ENCODE measurements at regions not wholly inside any gene's neighbourhood (a gene's known extent, or its start where the extent isn't known, plus 50 kb on each side); places are given as distances from the start of the nearest gene placed in this dataset.
"Not testable (repeated sequence)": the region's sequence is repeated elsewhere in the genome, so short reads cannot be mapped to it uniquely, and the experiment has no call there.

DNA sequence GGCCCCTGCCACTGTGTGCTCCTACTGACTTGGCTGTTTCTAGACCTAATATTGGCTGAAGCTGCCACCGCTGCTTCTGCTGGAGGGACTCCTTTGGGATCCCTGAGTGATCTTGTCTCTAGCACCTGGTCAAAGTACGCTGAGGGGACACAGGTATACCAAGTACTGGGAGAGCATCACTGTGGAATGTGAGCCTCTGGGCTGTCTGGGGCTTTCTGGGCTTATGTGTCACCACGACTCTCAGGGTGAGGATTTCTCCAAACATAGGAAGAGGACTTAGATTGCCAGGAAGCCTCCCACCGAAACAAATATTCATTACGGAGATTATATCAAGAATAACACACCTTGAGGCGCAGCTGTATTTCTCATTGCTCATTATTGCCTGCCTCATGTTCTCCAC, 435.8 kb downstream of the HS3ST3B1 start:
- in situ Hi-C loops (cut with MboI; ENCODE audit: low pct_unique_long_range_greater_than_20kb, low sequenced_read_pairs), result no loop called here
- DNase-seq, result no peak

DNA sequence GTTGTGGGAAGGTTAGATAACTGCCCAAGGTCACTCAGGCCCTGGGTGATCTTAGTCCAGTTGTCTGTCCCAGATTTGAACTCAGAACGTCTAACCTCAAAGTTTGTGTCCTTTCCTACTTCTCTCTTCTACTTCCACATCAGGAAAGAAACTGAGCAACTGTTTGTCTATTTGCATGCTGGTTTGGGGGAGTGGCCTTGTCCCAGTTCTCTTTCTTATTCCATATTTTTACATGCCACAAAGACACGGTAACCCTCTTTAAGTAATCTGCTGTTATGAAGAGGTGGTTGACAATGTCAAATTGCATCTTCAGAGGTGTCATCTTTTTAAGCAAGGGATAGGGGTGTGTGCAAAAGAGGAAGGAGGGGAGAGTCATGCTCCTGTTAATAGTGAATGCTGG, 432.5 kb downstream of the HS3ST3B1 start:
- DNase-seq, result no peak
- in situ Hi-C loops (cut with MboI; ENCODE audit: low pct_unique_long_range_greater_than_20kb, low sequenced_read_pairs), result no loop called here

DNA sequence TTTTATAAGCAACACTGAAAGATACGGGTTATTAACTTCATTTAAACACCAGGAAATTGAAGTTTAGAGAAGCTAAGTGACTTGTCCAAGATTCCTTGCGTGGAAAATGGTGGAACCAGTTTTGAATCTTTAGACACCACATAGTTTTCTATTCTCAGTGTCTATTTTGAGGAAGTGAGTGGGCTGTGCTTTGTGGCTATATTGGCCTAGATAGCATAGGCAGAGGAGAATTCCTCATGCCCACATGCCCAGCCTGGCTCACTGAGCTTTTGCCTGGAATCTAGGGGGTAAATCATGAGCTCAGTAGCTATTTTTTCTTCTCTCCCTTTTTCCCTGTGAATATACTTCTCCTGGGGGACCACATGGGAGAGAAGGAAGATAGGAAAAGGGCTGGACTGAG, 431.3 kb downstream of the HS3ST3B1 start:
- in situ Hi-C loops (cut with MboI; ENCODE audit: low pct_unique_long_range_greater_than_20kb, low sequenced_read_pairs), result no loop called here
- no peak for DNase-seq

DNA sequence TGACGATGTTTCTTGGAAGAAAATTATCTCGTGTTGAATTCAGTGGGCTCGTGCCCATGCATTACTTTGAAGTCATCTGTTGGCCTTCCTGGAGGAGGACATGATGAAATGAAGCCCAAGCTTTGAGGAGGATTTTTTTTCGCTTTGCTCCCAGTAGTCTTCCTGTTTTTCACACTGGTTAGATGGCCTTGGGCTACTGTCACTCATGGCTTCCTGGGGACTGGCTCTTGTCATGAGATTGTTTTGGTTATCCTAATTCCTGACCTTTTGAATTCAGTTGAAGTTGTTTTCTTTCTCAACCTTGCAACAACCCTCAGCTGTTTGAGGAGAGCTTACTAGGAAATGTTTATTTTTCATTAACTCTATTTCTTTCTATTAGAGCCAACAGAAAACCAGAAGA, 430.7 kb downstream of the HS3ST3B1 start:
- DNase-seq, result no peak
- in situ Hi-C loops (cut with MboI; ENCODE audit: low pct_unique_long_range_greater_than_20kb, low sequenced_read_pairs), result no loop called here

DNA sequence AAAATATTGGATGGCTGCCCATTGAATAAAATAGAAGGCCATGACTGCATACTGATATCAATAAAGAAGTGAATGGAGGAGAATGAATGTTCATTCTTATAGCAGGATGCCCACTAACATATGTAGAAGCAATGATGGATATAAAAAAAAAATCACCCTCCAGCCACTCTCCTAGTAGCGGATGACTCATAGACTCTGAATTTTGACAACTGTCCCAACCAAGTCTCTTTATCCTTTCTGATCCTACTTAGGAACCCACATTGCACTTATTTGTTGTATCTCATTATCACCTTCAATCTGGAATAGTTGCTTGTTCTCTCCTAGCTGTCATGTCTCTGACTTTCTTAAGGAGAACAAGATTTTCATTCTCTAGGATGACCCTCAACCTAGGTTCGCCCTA, 429.9 kb downstream of the HS3ST3B1 start:
- in situ Hi-C loops (cut with MboI; ENCODE audit: low pct_unique_long_range_greater_than_20kb, low sequenced_read_pairs), result no loop called here
- no peak for DNase-seq

DNA sequence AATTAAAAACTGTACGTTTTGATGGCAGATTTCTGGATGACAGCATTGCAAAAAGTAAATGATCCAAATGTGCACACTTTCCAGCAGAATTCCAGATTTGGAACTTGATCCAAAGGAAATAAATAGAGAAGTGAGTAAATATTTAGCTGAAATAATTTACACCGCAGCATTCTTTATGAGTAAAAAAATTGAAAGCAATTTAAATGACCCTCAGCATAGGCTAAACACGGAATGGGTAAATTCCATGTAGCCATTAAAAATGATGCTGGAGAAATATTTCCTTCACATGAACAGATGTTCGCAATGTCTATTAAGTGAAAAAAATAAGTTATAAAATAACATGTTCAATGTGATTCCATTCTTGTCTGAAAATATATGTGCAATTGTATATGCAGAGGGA, 424.8 kb downstream of the HS3ST3B1 start:
- no peak for DNase-seq
- in situ Hi-C loops (cut with MboI; ENCODE audit: low pct_unique_long_range_greater_than_20kb, low sequenced_read_pairs), result no loop called here

DNA sequence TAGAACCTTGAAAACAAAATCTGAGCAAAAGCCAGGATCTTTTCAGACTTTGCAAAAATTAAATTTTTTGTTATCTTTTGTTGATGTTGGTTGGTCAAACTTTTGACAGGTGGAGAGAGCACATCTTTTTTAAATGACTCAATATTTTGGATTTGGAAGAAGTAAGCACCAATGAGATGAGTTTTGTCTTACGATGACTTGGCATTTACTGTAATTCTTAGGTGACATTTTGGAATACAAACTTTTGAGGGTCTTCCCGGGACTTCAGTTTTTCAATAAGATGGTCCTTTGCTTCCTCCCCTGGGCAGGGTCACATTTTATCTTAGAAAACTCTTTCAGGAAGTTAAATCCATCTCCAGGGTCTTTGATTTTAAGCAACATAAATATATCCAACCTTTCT, 423.9 kb downstream of the HS3ST3B1 start:
- DNase-seq, result no peak
- in situ Hi-C loops (cut with MboI; ENCODE audit: low pct_unique_long_range_greater_than_20kb, low sequenced_read_pairs), result no loop called here

DNA sequence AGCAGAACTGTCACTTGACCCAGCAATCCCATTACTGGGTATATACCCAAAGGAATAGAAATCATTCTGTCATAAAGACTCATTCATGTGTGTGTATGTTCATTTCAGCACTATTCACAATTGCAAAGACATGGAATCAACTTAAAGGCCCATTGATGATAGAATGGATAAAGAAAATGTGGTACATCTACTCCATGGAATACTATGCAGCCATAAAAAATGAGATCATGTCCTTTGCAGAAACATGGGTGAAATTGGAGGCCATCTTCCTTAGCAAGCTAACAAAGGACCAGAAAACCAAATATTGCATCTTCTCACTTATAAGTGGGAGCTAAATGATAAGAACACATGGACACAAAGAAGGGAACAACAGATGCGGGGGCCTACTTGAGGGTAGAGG, 422.5 kb downstream of the HS3ST3B1 start:
- in situ Hi-C loops (cut with MboI; ENCODE audit: low pct_unique_long_range_greater_than_20kb, low sequenced_read_pairs); DNase-seq: not testable (repeated sequence)

DNA sequence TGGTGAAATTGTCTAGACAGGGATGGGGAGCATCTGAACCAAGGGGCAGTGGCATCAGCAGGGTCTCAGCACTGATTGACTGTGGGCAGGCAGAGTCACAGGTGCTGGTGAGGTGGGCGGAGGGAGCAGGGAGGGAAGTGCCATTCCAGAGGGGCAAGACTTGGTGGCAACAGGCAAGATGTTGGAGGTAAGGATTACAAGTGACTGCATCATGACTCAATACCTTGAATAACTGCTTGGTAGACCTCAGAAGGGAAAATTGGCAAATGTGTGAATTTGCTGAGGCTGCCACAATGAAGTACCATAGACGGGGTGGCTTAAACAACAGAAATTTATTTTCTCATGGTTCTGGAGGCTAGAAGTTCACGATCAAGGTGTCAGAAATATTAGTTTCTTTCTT, 419.1 kb downstream of the HS3ST3B1 start:
- no peak for DNase-seq
- in situ Hi-C loops (cut with MboI; ENCODE audit: low pct_unique_long_range_greater_than_20kb, low sequenced_read_pairs), result no loop called here

DNA sequence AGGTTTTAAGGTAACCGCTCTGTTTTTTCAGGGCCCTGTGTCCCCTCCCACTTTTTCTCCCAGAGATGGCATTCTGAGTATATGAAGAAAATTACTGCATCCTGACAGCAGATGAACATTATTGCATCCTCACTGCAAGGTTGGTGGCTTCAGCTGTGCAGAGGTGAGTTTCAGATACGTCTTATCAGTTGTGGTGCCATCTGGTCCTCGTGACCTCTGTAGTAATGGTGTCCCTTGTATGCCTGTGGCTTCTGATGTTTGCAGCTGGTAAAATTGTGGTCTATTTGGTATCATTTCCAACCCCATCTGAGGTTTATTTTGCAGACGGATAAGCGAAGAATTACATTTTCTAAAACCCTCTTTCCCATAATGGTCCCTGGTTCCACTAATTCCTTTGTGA, 417.0 kb downstream of the HS3ST3B1 start:
- no peak for DNase-seq
- in situ Hi-C loops (cut with MboI; ENCODE audit: low pct_unique_long_range_greater_than_20kb, low sequenced_read_pairs), result no loop called here

DNA sequence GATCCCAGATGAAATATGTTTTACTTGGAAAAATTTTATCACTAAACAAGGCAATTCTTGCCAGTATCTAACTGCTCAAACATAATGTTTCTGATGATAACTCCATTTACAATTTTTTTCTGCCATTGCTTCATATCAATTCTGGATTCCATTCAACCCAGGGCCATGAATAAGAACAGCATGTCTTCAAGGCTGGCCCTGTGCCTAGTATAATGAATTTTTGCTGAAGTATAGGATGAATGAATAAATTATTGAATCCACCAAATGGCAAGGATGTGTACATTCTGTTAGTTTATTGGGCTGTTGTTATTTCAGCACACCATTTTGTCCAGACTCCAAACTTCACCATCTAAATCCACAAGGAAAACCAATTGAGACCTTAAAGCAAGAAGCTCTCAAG, 414.7 kb downstream of the HS3ST3B1 start:
- in situ Hi-C loops (cut with MboI; ENCODE audit: low pct_unique_long_range_greater_than_20kb, low sequenced_read_pairs), result no loop called here
- DNase-seq, result no peak

DNA sequence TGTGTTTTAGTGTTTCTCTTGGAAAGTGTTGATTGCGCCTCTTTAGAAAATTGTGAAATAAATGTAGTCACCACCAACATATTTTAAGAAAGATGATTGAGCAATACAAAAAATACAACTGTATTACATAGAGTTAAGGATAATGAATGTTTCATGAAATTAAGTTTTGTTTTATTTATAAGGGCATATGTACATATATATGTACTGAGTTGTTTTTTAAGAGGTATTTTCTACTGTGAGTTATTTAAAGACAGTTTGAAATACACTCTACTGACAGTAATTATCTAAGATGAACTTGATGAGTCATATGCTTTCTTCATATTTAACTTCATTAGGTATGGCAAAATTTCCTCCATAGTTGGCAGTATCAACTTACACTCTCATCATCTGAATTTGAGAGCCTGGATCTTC, 411.7 kb downstream of the HS3ST3B1 start:
- in situ Hi-C loops (cut with MboI; ENCODE audit: low pct_unique_long_range_greater_than_20kb, low sequenced_read_pairs), result no loop called here
- DNase-seq, result no peak

DNA sequence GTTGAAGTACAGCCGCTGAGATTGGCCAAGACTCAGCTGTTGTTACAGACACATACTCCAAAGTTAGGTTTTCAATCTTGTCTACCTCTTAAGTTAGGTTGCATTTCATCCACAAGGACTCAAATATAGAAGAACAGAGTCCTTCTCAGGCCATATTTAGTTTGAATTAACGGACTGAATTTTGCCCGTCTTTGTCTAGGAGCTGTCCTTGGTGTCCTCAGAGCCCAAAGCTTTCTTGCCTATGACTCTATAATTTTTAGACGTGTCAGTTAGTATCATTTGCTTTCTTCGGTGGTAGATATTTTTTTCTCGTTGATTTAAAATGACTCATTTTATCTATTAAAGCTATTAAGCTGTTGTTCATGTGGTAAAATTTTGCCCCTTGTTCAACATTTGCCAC, 403.2 kb downstream of the HS3ST3B1 start:
- in situ Hi-C loops (cut with MboI; ENCODE audit: low pct_unique_long_range_greater_than_20kb, low sequenced_read_pairs), result no loop called here
- no peak for DNase-seq

DNA sequence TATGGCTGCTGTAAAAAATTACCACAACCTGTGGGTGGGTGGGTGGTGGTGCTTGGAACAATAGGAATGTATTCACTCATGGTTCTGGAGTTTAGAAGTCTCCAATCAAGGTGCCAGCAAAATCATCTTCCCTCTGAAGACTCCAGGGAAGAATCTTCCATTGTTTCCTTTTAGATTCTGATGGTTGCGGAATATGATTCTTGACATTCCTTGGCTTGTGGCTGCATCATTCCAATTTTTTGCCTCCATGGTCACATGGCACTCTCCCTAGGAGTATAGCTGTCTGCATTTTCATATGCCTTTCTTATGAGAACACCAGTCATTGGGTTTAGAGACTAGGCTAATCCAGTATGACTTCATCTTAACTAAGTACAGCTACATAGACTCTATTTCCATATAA, 401.0 kb downstream of the HS3ST3B1 start:
- in situ Hi-C loops (cut with MboI; ENCODE audit: low pct_unique_long_range_greater_than_20kb, low sequenced_read_pairs), result no loop called here
- no peak for DNase-seq

DNA sequence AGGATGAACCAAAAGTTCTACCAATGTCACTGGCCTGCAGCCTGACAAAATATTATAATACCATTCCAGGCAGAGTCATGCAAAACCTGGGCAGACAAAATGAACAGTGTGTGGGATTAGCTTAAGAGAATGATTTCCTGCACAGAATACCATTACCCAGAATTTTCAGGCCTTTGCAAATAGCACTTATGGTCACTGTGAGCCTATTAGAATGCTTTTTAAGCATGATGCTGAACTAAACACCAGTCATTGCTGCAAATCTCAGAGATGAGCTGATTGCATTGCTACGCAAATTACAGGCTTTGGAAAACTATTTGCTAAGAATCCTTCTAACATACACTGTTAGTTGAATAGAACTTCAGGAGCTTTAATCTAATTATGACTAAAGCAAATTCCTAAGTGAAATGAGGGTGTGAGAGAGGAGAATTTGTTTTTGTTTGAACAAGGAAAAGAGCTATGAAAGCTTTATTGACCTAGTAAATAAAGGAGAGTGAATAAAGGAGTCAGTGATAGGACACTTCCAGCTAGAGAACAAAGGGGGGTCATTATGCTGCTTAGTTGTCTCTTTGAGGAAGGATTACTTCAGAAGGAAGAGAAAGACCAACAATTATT, 398.8 kb downstream of the HS3ST3B1 start:
- in situ Hi-C loops (cut with MboI; ENCODE audit: low pct_unique_long_range_greater_than_20kb, low sequenced_read_pairs), result no loop called here
- no peak for DNase-seq

DNA sequence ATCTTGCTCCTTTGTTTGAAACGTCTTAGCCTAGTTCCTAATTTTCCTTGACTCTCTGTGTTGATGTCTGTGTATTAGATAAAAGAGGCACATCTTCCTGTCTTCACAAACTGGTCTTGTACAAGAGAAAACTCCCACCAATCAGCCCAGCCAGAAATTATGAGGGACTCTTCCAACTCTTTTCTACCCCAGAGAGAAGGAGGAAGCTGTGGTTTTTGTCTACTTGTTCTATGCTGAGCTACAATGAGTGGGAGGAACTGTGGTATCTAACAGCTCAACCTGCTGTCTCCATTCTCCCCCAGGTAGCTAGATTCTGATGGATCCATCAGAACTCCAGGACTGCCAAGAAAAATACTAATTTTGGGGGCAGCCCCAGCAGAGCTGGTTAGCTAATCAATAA, 392.5 kb downstream of the HS3ST3B1 start:
- in situ Hi-C loops (cut with MboI; ENCODE audit: low pct_unique_long_range_greater_than_20kb, low sequenced_read_pairs), result no loop called here
- DNase-seq, result peak; percentile 95

DNA sequence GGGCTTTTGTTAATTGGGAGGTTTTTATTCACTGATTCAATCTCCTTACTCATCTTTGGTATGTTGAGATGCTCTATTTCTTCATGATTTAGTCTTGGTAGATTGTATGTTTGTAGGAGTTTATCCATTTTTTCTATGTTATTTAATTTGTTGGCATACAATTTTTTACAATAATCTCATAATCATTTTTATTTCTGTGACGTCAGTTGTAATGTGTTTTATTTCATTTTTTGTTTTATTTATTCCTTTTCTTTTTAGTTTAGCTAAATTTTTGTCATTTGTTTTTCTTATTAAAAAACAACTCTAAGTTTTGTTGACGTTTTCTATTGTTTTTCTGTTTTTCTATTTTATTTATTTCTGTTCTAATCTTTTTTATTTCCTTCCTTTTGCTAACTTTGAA, 389.8 kb downstream of the HS3ST3B1 start:
- in situ Hi-C loops (cut with MboI; ENCODE audit: low pct_unique_long_range_greater_than_20kb, low sequenced_read_pairs), result no loop called here

DNA sequence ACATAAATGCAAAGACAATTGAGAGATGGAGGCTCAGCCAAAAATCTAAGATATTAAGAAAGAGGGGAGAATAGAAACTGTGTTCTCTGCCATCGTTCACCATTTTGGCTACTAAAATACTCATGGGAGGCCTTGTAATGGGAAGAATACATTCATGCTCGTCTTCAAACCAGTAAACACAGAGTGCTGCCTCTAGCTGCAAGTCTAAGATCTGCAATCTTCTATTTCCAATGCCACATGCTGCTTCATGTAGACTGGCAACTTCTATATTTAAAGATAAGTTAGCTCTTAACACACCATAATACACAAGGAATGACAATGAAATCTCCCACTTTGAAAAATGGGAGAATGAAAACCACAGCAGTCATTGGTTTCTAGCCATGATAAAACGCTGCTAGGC, 387.3 kb downstream of the HS3ST3B1 start:
- in situ Hi-C loops (cut with MboI; ENCODE audit: low pct_unique_long_range_greater_than_20kb, low sequenced_read_pairs), result no loop called here
- DNase-seq, result no peak

More for the DNA sequence above, 389.8 kb downstream of the HS3ST3B1 start:
- no peak for DNase-seq

DNA sequence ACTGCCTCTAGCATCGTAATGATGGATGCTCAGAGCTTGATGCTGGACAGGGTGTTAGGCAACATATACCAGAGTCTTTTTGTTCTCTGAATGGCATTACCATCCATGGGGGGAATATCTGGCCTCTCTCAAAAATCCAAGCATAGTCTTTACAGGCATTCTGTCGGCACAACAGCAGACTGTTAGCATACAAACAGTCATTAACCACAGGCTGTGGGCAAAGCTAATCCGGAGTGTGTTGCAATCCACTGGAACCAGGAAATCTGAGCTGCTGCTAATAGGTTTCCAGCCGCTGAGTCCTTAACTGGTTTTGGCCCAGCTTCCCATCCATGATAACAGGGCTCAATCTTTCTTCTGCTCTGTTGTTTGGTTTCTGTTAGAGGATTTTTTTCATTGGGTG, 371.9 kb downstream of the HS3ST3B1 start:
- in situ Hi-C loops (cut with MboI; ENCODE audit: low pct_unique_long_range_greater_than_20kb, low sequenced_read_pairs), result no loop called here
- peak; percentile 68 for DNase-seq

DNA sequence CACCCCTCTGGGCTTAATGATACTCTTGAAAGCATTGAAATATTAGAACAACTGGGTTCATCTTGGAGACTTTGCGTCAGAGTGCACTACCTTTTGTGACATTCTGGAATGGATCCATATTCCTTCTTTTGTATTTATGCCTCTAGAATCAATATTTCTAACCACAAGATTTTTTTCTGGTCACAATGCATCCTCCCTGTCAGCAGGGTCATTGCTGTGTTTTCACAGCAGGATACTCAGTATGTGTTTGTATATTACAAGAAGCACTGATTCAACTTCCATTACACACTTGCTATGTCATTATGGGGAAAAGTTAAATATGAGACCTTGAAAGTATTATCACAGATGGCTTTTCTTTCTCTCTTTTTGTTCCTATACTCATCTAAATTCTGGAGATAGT, 370.0 kb downstream of the HS3ST3B1 start:
- in situ Hi-C loops (cut with MboI; ENCODE audit: low pct_unique_long_range_greater_than_20kb, low sequenced_read_pairs), result no loop called here
- no peak for DNase-seq

DNA sequence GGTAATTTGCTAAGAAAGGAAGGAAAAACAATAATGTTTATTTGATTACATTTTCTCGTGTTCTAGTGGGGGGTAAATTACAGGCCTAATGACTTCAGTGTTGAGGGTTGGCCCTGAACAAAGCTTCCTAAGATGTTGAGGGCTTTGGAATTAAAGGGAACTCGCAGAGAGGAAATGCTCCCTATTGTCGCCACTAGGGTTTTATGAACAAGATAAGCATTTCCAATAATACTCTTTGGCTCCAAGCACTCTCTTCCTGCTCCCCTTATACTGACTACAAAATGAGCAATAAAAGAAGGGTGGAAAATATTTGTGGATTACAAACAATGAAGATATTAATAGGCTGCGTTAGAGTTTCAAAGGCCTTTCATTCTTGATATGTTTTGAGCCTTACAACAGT, 363.6 kb downstream of the HS3ST3B1 start:
- in situ Hi-C loops (cut with MboI; ENCODE audit: low pct_unique_long_range_greater_than_20kb, low sequenced_read_pairs), result no loop called here
- DNase-seq, result no peak

DNA sequence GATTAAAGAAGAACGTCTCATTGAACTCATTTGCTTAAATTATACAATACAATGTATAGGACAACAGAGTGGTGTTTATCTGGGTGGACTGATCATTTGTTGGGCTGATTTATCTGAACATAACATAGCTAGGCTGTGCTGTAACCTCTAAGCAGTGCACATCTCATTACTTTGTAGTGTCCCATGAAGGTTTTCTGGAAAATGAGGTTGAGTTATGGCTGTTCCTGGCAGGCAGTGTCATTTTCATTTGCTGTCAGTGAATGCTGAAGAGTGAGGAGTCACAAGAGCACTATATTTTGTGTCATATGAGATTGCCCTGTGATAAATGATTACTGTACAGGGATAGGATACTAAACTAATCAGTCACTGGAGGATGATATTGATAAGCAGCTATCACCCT, 340.2 kb downstream of the HS3ST3B1 start:
- DNase-seq, result no peak
- in situ Hi-C loops (cut with MboI; ENCODE audit: low pct_unique_long_range_greater_than_20kb, low sequenced_read_pairs), result no loop called here

Measured in KBM-7 (cell line).